H1 (cell line): ENCODE measurements at regions not wholly inside any gene's neighbourhood (a gene's known extent, or its start where the extent isn't known, plus 50 kb on each side); places are given as distances from the start of the nearest gene placed in this dataset.

ENCODE experiments used
- CTCF ChIP-seq, 3 experiments: IDR thresholded peaks; 1 replicate in 2 of 3; 2 replicates in 1 of 3; pipeline versions ENCODE4 v1.5.1 to v1.6.1; 2011; ENCODE audit warnings: low read length in 3 of 3, mild to moderate bottlenecking in 3 of 3, inconsistent platforms in 2 of 3, low read depth in 1 of 3, moderate library complexity in 1 of 3; ENCODE audit not compliant: insufficient read depth in 1 of 3; ENCODE audit errors: control extremely low read depth in 1 of 3
- EGR1 ChIP-seq: IDR thresholded peaks from 2 replicates; pipeline ENCODE4 v1.6.1; 2011; ENCODE audit warnings: low read depth, low read length, borderline replicate concordance
- FOSL1 ChIP-seq: IDR thresholded peaks from 2 replicates; pipeline ENCODE4 v1.6.1; 2011; ENCODE audit warnings: mild to moderate bottlenecking, low read depth, low read length, moderate library complexity; ENCODE audit not compliant: insufficient read depth
- HDAC6 ChIP-seq: IDR thresholded peaks from one replicate; pipeline ENCODE4 v1.7.1; 2012; ENCODE audit warnings: low read depth, mild to moderate bottlenecking, inconsistent platforms, low read length, moderate library complexity
- TAF1 ChIP-seq: IDR thresholded peaks from 2 replicates; pipeline ENCODE4 v1.6.1; 2011; ENCODE audit warnings: mild to moderate bottlenecking, low read depth, low read length
- YY1 ChIP-seq: IDR thresholded peaks from 2 replicates; pipeline ENCODE4 v1.6.1; 2011; ENCODE audit warnings: low read depth, mild to moderate bottlenecking, low read length
- ZNF274 ChIP-seq: IDR thresholded peaks from 2 replicates; pipeline ENCODE4 v1.7.0; 2012; ENCODE audit warnings: low read length, borderline replicate concordance; ENCODE audit errors: extremely low read depth

- no peak for TF ChIP-seq ZNF274
- TF ChIP-seq CTCF (IDR thresholded peaks at IDR 0.05; ENCODE audit: control extremely low read depth in 1 of 3, insufficient read depth in 1 of 3, low read depth in 1 of 3, low read length in 3 of 3), result peak; percentile 16 to 60 (median 55)
- no peak for TF ChIP-seq YY1
- TF ChIP-seq EGR1, result no peak
- no peak for TF ChIP-seq TAF1
- no peak for TF ChIP-seq FOSL1
- TF ChIP-seq HDAC6, result no peak
These were observed 71.8 kb downstream of the C4orf33 start for GRCh38 chr4:129167640-129168260.
